DOHH2 (cell line): ENCODE measurements at regions not wholly inside any gene's neighbourhood (a gene's known extent, or its start where the extent isn't known, plus 50 kb on each side); places are given as distances from the start of the nearest gene placed in this dataset.
"Not testable (repeated sequence)": the region's sequence is repeated elsewhere in the genome, so short reads cannot be mapped to it uniquely, and the experiment has no call there.

Experiments
- H3F3A ChIP-seq: fragments of 200-600 bp; sonication (generic), shearing (Covaris generic); 2 replicates; pipeline ENCODE4 v1.6.0; 2016; ENCODE audit warnings: antibody characterized with exemption, mild to moderate bottlenecking; ENCODE audit not compliant: control insufficient read depth, insufficient read depth
- H3K27ac ChIP-seq: fragments of 200-600 bp; sonication (generic); 2 replicates; pipeline ENCODE4 v1.5.1; 2014; ENCODE audit warnings: low read depth, mild to moderate bottlenecking, low read length, moderate library complexity
- H3K27me3 ChIP-seq: fragments of 200-600 bp; sonication (generic); 2 replicates; pipeline ENCODE4 v1.6.1; 2014; ENCODE audit warnings: mild to moderate bottlenecking, low read length, mixed read lengths; ENCODE audit not compliant: control insufficient read depth
- H3K36me3 ChIP-seq: fragments of 200-600 bp; sonication (generic); 2 replicates; pipeline ENCODE4 v1.6.1; 2014; ENCODE audit warnings: mild to moderate bottlenecking, low read length, moderate library complexity, mixed read lengths; ENCODE audit not compliant: control insufficient read depth
- H3K4me1 ChIP-seq: fragments of 200-600 bp; sonication (generic); 2 replicates; pipeline ENCODE4 v1.6.1; 2014; ENCODE audit warnings: mild to moderate bottlenecking, low read length, mixed read lengths; ENCODE audit not compliant: control insufficient read depth
- H3K4me2 ChIP-seq: fragments of 200-600 bp; sonication (generic); 2 replicates; pipeline ENCODE4 v1.6.0; 2014; ENCODE audit warnings: mild to moderate bottlenecking, low read length, moderate library complexity
- H3K4me3 ChIP-seq: fragments of 200-600 bp; sonication (generic); 2 replicates; pipeline ENCODE4 v1.5.1; 2014; ENCODE audit warnings: mild to moderate bottlenecking, low read length, mixed read lengths
- H3K79me2 ChIP-seq: fragments of 200-600 bp; sonication (generic); 2 replicates; pipeline ENCODE4 v1.6.1; 2014; ENCODE audit warnings: mild to moderate bottlenecking, low read length, mixed read lengths; ENCODE audit not compliant: control insufficient read depth
- H3K9me2 ChIP-seq: fragments of 200-600 bp; sonication (generic); replicated peaks from 2 replicates; pipeline ENCODE4 v1.6.1; 2014; ENCODE audit warnings: mild to moderate bottlenecking, low read length, mixed read lengths; ENCODE audit not compliant: control insufficient read depth
- H3K9me3 ChIP-seq: fragments of 200-600 bp; sonication (generic); 2 replicates; pipeline ENCODE4 v1.6.1; 2014; ENCODE audit warnings: antibody characterized with exemption, low read length, mixed read lengths; ENCODE audit not compliant: control insufficient read depth, insufficient read depth
- H4K20me1 ChIP-seq: fragments of 200-600 bp; sonication (generic); 2 replicates; pipeline ENCODE4 v1.6.0; 2014; ENCODE audit warnings: low read depth, mild to moderate bottlenecking, antibody characterized with exemption, low read length, moderate library complexity; ENCODE audit not compliant: control insufficient read depth, insufficient read depth
- EZH2phosphoT487 ChIP-seq: fragments of 200-600 bp; sonication (generic); IDR thresholded peaks from 2 replicates; pipeline ENCODE4 v1.6.1; 2017; ENCODE audit warnings: borderline replicate concordance, mild to moderate bottlenecking, antibody characterized with exemption, low read length, moderate library complexity, mixed read lengths
- TF ChIP-seq, protein P1 (sequence below): fragments of 200-600 bp; sonication (generic); IDR thresholded peaks from one replicate; pipeline ENCODE4 v1.5.1; 2014; ENCODE audit warnings: antibody characterized with exemption, mild to moderate bottlenecking, low read depth, low read length; ENCODE audit not compliant: poor library complexity, severe bottlenecking

DNA sequence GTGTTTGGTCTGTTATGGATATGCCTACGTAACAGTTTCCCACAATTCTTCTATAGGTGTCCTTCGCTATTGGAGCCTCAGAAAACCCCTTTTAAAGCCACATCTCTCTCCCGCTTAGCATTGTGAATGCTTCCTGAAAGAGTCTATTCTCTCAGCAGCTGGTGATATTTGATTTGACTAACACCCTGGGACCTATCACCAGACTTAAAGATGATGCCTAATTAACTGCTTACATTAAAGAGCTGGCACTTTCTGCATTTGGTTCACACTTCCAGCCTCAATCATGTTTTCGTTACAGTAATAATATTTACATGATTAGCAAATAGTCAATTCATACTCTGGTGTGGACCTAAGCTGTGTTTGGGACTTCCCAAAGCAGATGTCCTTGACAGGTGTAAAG lies 90.1 kb upstream of the VLDLR start:
- H4K20me1 ChIP-seq: no peaks in the 10 kb centered on the region
- H3K36me3 ChIP-seq: no peaks in the 10 kb centered on the region
- no peak for TF ChIP-seq EZH2phosphoT487
- TF ChIP-seq, protein P1, sequence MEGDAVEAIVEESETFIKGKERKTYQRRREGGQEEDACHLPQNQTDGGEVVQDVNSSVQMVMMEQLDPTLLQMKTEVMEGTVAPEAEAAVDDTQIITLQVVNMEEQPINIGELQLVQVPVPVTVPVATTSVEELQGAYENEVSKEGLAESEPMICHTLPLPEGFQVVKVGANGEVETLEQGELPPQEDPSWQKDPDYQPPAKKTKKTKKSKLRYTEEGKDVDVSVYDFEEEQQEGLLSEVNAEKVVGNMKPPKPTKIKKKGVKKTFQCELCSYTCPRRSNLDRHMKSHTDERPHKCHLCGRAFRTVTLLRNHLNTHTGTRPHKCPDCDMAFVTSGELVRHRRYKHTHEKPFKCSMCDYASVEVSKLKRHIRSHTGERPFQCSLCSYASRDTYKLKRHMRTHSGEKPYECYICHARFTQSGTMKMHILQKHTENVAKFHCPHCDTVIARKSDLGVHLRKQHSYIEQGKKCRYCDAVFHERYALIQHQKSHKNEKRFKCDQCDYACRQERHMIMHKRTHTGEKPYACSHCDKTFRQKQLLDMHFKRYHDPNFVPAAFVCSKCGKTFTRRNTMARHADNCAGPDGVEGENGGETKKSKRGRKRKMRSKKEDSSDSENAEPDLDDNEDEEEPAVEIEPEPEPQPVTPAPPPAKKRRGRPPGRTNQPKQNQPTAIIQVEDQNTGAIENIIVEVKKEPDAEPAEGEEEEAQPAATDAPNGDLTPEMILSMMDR: no peak
- H3K4me2 ChIP-seq: no peak overlapping the region
- H3K27me3 ChIP-seq: no peaks in the 10 kb centered on the region
- no peak overlapping the region for H3K27ac ChIP-seq
- no peaks in the 10 kb centered on the region for H3K9me2 ChIP-seq
- H3K9me3 ChIP-seq: peaks cover 4% of the 10 kb centered on the region; the same call in 1 of the 2 replicates
- H3K4me1 ChIP-seq: no peaks in the 10 kb centered on the region
- no peaks in the 10 kb centered on the region for H3F3A ChIP-seq
- no peak overlapping the region for H3K4me3 ChIP-seq
- H3K79me2 ChIP-seq: no peaks in the 10 kb centered on the region

DNA sequence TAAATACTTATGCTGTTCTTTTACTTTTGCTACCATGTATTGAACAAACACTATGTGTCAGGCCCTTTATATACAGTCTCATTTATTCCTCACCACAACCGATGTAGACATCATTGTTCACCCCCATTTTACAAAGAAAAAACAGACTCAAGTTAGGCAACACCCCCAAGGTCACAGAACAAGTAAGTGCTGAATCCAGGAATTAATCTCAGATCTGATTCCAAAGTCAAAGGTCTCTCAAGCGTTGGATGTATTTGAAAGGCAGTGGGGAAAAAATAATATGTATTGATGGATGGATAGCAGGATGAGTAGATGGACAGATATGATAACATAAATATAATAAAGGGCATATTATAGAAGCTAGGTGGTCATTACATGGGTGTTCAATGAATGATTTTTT lies 85.1 kb upstream of the VLDLR start:
- Histone ChIP-seq H3K4me1 (no peaks in the 10 kb centered on the region), H4K20me1 (no peaks in the 10 kb centered on the region), H3F3A (no peaks in the 10 kb centered on the region), H3K27me3 (no peaks in the 10 kb centered on the region), H3K4me2 (no peak overlapping the region), H3K4me3 (no peak overlapping the region), H3K9me2 (no peaks in the 10 kb centered on the region), H3K9me3 (no peaks in the 10 kb centered on the region), H3K27ac (no peak overlapping the region), H3K36me3 (no peaks in the 10 kb centered on the region), H3K79me2 (no peaks in the 10 kb centered on the region)
- TF ChIP-seq EZH2phosphoT487: no peak
- TF ChIP-seq, protein P1: no peak

DNA sequence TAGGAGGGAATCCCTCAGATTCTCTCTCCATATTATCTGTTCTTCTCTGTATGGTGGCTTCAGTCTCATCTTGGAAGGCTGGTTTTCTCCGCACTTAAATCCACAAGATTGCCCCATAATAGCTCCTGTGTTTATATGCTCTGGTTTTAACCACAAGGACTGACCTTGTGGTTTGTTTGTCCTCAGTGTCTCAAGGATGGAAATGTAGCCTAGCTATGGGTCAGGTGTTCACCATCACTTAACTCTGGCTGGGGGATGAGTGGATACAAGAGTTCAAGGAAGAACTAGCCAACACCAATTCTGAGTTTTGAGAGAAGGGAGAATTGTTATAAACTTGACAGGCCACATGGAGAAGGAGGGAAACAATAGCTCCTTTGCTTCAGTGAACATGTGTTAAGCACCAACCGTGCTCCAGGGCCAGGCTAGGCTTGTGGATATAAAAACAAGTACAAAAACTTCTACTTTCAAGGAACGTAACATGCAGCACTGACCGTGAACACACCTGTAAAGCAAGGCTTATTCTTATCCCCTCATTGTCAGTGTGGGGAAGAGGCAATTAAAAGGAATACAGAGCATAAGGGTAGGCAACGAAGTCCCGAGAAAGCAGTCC lies 75.6 kb upstream of the VLDLR start:
- no peak for TF ChIP-seq EZH2phosphoT487
- TF ChIP-seq, protein P1: no peak
- no peaks in the 10 kb centered on the region for H3F3A ChIP-seq
- H3K27ac ChIP-seq: no peak overlapping the region
- no peaks in the 10 kb centered on the region for H4K20me1 ChIP-seq
- no peaks in the 10 kb centered on the region for H3K9me3 ChIP-seq
- H3K4me1 ChIP-seq: no peaks in the 10 kb centered on the region
- no peak overlapping the region for H3K4me3 ChIP-seq
- no peaks in the 10 kb centered on the region for H3K27me3 ChIP-seq
- no peak overlapping the region for H3K4me2 ChIP-seq
- H3K36me3 ChIP-seq: no peaks in the 10 kb centered on the region
- no peaks in the 10 kb centered on the region for H3K79me2 ChIP-seq
- H3K9me2 ChIP-seq: no peaks in the 10 kb centered on the region

DNA sequence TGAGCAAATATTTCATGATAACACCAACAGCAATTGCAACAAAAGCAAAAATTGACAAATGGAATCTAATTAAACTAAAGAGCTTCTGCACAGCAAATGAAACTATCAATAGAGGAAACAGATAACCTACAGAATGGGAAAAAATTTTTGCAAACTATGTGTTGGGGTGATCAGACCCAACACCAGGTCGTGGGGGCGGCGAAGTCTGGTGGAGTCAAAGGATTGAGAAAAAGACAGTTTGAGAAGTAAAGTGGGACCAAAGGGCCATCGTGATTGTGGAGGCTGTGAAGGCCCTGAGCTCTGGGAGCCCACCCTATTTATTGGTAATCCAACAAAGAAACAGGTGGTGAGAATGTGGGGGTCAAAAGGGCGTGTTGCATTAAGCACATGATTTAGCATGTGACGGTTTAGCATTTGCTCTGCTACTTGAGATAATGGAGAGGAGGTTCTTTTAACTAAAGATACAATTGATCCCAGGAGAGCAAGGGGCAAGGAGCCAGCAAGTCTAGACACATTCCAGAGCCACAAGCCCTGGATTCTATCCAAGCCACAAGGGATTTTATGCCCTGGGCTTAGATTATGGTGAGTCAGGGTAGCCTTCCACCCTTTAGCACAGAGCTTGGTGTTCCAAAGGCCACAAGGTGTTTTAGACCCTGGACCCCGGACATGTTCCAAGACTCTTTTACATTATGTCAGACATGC lies 65.5 kb upstream of the VLDLR start:
- H3K4me1 ChIP-seq, H3K27ac ChIP-seq, H3K27me3 ChIP-seq, H4K20me1 ChIP-seq, H3K4me3 ChIP-seq, H3F3A ChIP-seq, H3K79me2 ChIP-seq, H3K9me3 ChIP-seq, H3K36me3 ChIP-seq, H3K9me2 ChIP-seq, H3K4me2 ChIP-seq: not testable (repeated sequence)
